Hypothalamus (tissue), 51 donors: ENCODE measurements at regions not wholly inside any gene's neighbourhood (a gene's known extent, or its start where the extent isn't known, plus 50 kb on each side); places are given as distances from the start of the nearest gene placed in this dataset.
A peak's percentile ranks its signal among the peaks of the same experiment; 100 is the strongest.

ENCODE experiments used
- DNase-seq, 51 donors: peaks; one replicate each; lab custom pipeline; 2025; lab: John Stamatoyannopoulos, UW

- no peak for DNase-seq
These were observed 279.0 kb downstream of the PTPRU start for GRCh38 chr1:29515170-29515955.

DNA sequence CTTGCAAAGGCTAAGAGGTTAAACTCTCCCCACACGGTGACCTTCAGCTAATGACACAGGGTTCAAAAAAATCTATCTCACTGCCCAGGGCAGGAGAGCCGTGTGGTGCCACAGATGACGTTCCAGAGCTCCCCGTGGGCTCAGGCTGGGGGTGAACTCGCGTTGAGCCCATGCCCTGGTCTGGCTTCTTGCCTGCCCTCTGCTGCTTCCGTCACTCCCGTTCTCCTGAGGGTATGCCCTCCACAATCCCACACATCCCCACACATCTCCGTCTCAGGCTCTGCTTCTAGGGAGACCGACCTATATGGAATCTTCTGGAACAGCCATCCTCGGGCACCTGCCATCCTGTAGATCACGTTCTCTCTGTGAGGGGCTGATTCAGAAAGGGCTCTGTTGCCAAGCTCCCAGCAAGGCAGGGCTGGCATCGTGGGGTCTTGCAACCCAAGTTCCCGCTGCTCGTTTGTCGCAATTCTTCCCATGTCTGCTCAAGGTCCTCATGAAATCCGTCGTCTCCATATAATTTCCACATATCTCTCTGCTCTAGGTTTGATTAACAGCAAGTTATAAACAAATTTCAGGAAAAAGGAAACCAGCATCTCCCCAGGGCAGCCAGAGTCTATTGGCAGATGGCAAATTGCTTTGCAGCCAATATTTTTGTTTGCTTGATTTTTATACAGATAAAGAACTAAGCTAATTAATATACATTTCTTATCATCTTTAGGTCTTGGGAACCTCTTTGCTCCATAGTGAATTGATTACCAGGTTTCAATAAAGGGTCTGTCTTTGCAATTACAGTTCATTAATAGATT lies 278.2 kb downstream of the PTPRU start:
- no peak for DNase-seq

DNA sequence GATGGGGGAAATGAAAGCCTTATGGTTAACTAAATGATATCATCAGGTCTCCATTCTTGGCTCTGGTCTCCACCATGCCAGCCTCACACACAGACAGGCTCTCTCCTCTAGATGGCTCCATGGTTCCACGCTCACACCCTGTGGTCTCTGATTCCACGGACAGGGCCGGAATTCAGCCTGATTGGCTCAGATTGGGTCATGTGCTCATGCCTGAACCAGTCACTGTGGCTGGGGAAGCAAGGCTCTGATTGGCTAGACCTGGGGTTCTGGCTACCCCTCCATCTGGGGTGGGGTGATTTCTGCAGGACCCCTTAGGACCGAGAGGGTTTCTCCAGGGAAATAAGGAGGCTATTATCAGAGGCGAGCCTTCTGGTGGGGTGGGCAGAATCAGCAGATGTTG lies 277.0 kb downstream of the PTPRU start:
- peak in 13 of 51 donors; percentile 7 to 39 (median 21) for DNase-seq

DNA sequence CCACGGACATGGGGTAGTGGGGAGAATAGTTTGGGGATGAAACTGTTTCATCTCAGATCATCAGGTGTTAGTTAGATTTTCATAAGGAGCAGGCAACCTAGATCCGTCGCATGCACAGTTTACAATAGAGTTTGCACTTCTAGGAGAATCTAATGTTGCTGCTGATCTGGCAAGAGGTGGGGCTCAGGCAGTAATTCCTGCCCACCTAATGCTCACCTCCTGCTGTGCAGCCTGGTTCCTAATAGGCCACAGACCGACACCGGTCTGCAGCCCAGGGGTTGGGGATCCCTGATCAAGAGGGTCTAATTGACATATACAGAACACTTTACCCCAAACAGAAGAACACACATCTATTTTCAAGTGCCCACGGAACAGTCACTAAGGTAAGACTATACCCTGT lies 275.1 kb downstream of the PTPRU start:
- DNase-seq = no peak

GRCh38 chr1:29508458-29509107 lies 272.3 kb downstream of the PTPRU start:
- DNase-seq = no peak

DNA sequence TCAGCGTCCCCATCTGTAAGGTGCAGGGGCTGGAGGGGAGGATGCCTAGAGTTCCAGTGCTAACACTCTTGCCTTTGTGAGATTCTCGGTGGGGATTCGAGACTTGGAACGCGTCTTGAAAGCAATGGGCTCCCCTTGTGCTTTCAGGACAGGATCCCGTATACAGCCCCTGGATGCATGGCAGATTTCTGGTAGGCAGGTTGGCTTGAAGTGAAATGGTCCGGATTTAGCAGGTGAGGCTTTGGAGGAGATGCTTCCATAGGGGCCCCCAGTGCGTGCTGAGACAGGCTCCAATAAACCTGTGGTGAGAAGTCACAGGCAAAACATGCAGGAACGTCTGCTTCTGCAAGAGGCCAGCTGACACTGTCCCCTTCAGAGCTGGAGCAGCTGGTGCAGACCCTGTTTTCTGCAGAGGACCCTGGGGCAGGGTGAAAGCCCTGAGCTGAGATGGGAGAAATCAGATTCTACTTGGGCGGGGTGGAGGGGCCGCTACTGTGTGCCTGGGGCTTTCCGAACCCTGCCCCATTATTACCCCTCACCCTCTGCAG lies 270.4 kb downstream of the PTPRU start:
- no peak for DNase-seq

DNA sequence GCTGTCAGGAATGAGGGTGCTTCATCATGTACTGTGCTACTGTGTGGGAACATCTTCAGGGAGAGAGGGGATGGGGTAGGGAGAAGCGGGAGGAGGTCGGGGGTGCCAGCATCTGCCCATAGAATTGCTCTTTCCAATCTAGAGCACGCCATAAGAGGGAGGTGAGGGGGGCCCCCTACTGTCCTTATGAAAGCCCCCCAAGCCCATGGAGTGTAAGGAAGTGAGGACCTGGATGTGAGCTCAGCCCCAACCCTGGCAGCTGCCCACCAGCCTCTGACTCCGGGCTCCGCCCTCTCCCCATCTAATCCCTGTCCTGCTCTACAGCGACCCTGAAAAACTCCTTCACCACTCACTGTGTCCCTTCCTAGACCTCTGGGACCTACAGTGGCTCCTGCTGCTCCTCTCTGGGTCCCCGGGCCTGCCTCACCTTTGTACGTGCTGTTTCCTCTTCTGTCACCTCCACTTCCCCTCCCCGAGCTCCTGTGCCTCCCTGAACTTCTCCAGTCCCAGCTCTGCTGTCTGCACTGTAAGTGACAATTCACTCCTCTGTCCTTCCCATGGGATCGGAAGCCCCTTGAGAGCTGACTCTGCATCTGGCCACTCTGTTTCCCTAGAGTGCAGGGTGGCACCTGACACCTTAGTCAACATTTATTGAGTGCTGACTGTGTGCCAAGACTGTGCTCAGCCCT lies 269.4 kb downstream of the PTPRU start:
- no peak for DNase-seq

DNA sequence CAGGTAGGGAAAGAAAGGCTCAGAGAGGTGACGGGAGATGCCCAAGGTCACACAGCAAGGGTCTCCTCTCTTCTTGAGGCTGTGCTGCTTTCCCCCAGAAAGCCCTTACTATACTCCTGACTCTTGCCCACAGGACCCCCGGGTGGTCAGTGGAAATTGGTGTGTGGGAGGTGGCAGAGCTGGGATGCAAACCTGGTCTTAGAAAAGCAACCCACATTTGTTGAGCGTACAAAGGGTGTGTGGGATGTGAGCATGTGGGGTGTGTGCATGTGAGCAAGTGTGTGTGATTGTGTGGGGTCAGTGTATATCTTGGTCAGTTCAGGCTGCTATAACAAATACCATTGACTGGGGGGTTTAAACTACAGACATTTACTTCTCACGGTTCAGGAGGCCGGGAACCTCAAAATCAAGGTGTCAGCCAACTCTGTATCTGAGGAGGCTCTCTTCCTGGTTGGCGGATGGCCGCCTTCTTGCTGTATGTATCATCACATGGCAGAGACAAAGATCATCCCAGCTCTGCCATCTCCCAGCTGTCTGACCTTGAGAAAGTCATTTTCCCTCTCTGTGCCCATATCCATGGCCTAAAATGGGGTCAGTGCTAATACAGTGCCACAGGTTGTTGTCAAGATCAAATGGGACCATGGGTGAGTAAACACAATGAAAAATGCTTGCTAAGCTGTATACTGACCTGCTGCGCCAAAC lies 268.5 kb downstream of the PTPRU start:
- DNase-seq = no peak

DNA sequence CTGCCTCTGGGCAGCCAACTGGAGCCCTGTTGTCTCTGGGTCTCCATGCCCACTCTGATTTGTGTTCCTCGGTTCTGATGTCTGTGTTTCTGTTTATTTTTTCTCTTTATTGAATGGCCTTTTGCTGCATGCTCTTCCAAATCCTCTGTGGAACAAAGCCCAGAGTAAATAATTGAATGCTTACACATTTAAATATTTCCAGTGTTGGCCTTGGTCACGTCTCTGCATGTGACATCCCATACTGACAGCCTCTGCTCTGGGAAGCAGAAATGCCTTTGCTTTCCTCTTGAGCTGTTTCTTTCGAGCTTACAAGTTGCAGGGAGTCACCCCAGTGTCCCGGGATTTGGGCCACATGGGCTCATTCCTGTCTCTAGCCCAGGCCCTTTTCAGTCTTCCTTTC lies 267.9 kb downstream of the PTPRU start:
- no peak for DNase-seq

- no peak for DNase-seq
These were observed 266.9 kb downstream of the PTPRU start for GRCh38 chr1:29502911-29503840.

- no peak for DNase-seq
These were observed 266.0 kb downstream of the PTPRU start for GRCh38 chr1:29502225-29502910.

- DNase-seq = no peak
These were observed 265.1 kb downstream of the PTPRU start for GRCh38 chr1:29501227-29501976.

GRCh38 chr1:29500651-29501050 lies 264.3 kb downstream of the PTPRU start:
- DNase-seq = no peak

DNA sequence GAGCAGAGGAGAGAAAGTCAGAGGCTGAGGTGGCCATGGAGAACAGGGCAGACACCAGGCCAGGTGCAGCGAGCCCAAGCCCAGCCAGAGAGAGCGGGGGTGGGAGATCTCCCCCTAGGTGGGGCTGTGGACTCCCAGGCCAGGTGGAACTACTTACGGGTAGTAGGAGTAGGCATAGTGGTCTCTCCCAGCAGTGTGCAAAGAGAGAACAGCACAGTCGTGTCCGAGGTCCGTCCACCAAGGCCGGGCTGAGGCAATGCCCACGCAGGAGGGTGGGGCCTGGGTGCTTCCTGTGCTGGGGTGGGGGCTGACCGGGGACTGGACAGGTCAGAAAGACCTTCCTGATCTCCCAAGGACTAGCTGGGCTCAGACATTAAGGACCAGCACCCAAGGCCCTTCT lies 263.7 kb downstream of the PTPRU start:
- DNase-seq = no peak

- DNase-seq = no peak
These were observed 262.9 kb downstream of the PTPRU start for GRCh38 chr1:29499104-29499650.

DNA sequence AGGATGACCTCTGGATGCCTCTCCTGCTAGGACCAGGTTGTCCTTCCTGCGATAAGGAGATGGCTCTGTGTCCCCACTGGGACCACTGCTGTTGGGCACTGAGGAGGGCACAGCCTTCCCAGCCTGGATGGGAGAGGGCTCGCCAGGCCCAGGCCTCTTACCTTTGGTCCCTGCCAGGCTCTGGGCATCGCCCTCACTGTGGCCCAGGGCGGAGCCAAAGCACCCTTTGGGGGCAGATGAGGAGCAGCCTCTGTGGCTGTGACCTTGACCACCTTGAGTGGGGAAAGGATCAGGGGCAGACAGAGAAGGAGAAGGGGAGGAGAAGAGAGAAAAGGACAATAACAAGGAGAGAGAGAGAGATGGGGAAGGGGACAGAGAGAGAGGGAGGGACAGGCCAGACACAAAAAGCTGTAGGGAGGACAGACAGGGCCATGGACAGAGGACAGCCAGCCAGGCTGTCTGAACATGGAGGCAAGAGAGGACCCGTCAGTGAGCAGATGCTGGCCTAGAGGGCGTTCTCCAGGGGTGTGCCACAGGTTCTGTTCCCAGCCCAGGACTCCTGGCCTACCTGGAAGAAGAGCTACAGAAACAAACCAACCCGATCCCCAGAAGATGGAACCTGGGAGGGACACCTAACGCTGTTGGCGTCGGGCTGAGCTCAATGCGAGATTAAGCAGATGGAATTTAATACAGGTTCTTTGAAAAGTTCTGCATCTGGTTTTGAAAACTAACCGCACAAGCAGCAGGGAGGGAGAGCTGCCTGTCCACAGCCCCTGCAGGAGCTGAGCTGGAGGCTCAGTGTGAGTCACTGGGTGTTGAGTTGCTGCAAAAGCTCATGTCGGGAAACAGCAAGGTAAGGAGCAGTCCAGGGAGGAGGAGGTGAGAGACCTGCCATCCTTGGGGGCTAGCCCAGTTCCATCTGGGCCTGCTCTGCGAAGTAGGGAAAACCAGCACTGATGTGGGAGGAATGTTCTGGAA lies 262.1 kb downstream of the PTPRU start:
- DNase-seq = no peak
